ENCODE measurements at regions not wholly inside any gene's neighbourhood (a gene's known extent, or its start where the extent isn't known, plus 50 kb on each side); places are given as distances from the start of the nearest gene placed in this dataset.

- TF ChIP-seq SIN3A (IDR thresholded peaks at IDR 0.05; ENCODE audit: borderline replicate concordance, insufficient read depth, low read length) (no peak), FOXP2 (optimal IDR thresholded peaks at IDR 0.05; ENCODE audit: borderline replicate concordance, extremely low read depth, extremely low read length, insufficient read depth) (no peak), POLR2AphosphoS5 (IDR thresholded peaks at IDR 0.05; ENCODE audit: low read depth, low read length) (no peak), TAF1 (IDR thresholded peaks at IDR 0.05; ENCODE audit: borderline replicate concordance, insufficient read depth, low read length) (no peak)
- TF ChIP-seq, protein P1, sequence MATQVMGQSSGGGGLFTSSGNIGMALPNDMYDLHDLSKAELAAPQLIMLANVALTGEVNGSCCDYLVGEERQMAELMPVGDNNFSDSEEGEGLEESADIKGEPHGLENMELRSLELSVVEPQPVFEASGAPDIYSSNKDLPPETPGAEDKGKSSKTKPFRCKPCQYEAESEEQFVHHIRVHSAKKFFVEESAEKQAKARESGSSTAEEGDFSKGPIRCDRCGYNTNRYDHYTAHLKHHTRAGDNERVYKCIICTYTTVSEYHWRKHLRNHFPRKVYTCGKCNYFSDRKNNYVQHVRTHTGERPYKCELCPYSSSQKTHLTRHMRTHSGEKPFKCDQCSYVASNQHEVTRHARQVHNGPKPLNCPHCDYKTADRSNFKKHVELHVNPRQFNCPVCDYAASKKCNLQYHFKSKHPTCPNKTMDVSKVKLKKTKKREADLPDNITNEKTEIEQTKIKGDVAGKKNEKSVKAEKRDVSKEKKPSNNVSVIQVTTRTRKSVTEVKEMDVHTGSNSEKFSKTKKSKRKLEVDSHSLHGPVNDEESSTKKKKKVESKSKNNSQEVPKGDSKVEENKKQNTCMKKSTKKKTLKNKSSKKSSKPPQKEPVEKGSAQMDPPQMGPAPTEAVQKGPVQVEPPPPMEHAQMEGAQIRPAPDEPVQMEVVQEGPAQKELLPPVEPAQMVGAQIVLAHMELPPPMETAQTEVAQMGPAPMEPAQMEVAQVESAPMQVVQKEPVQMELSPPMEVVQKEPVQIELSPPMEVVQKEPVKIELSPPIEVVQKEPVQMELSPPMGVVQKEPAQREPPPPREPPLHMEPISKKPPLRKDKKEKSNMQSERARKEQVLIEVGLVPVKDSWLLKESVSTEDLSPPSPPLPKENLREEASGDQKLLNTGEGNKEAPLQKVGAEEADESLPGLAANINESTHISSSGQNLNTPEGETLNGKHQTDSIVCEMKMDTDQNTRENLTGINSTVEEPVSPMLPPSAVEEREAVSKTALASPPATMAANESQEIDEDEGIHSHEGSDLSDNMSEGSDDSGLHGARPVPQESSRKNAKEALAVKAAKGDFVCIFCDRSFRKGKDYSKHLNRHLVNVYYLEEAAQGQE (IDR thresholded peaks at IDR 0.05; ENCODE audit: insufficient read depth in 1 of 2, low read depth in 2 of 2, low read length in 2 of 2): no peak
These were observed 194.9 kb downstream of the BCR start for GRCh38 chr22:23375031-23375827.

DNA sequence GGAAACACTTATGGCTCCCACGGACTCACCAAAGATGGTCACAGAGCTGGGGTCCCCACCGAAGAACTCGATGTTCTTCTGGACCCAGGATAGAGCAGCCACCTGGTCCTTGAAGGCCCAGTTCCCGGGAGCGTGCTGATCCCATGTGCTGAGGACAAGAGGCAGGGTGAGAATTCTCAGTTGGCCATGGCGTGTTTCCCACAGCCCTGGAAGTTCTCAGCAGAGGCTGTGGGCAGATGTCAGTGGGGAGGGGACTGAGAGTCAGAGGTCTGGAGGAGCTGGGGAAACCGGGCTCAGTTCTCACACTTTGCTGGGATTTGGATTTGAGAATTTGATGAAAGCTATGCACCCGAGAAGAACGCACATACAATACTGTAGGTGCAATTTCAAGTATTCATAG, 193.3 kb downstream of the BCR start:
- no peak for TF ChIP-seq FOXP2 (optimal IDR thresholded peaks at IDR 0.05; ENCODE audit: borderline replicate concordance, extremely low read depth, extremely low read length, insufficient read depth)
- no peak for TF ChIP-seq TAF1 (IDR thresholded peaks at IDR 0.05; ENCODE audit: borderline replicate concordance, insufficient read depth, low read length)
- no peak for TF ChIP-seq POLR2AphosphoS5 (IDR thresholded peaks at IDR 0.05; ENCODE audit: low read depth, low read length)
- no peak for TF ChIP-seq SIN3A (IDR thresholded peaks at IDR 0.05; ENCODE audit: borderline replicate concordance, insufficient read depth, low read length)
- TF ChIP-seq, protein P1 (IDR thresholded peaks at IDR 0.05; ENCODE audit: insufficient read depth in 1 of 2, low read depth in 2 of 2, low read length in 2 of 2): no peak

DNA sequence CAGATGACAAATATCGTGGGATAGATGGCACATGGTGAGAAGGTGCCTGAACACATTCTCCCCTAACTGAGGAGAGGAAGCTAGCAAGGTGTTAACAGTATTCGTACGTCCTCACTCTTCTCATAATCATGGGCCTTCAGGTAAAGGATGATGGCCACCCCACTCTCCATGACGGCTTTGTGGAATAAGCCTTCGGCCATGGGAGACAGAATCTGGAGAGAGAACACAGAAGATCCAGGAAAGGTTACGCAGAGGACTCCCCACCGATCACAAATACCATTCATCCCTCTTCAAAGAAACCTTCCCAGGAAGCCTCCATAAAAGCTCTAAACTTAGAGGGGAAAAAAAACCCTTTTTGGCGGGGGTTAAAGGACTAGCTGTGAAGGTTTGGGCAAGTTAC, 189.9 kb downstream of the BCR start:
- no peak for TF ChIP-seq FOXP2 (optimal IDR thresholded peaks at IDR 0.05; ENCODE audit: borderline replicate concordance, extremely low read depth, extremely low read length, insufficient read depth)
- no peak for TF ChIP-seq SIN3A (IDR thresholded peaks at IDR 0.05; ENCODE audit: borderline replicate concordance, insufficient read depth, low read length)
- no peak for TF ChIP-seq TAF1 (IDR thresholded peaks at IDR 0.05; ENCODE audit: borderline replicate concordance, insufficient read depth, low read length)
- TF ChIP-seq, protein P1 (IDR thresholded peaks at IDR 0.05; ENCODE audit: insufficient read depth in 1 of 2, low read depth in 2 of 2, low read length in 2 of 2): no peak
- TF ChIP-seq POLR2AphosphoS5 (IDR thresholded peaks at IDR 0.05; ENCODE audit: low read depth, low read length): no peak

DNA sequence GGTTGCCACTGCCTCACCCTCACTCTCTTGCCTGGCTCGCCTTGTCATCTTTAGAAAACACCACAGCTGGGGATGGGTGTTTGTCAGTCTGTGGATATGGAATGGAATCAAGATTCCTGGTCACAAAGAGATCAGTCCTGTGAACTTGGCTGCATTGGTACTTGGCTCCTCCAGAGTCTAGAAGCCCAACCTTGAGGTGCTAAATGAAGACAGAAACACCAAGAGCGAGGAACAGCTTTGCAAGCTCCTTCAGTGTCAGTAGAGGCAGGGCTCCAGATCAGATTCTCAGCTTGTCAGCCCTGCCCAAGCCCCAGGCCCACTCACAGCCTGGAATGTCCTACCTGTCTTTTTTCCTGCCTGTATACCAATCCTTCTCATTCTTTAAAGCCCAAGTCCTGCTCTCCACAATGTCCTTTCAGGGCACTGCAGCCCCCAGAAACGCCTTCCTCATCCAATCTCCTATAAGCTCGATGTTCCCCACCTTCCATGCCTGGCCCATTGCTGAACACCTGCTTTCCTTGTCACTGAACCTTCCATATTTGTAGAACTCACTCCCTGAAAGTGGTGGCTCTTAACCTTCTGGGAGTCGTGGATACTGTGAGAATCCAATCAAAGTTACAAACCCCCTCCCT, 188.9 kb downstream of the BCR start:
- TF ChIP-seq TAF1 (IDR thresholded peaks at IDR 0.05; ENCODE audit: borderline replicate concordance, insufficient read depth, low read length) (no peak), SIN3A (IDR thresholded peaks at IDR 0.05; ENCODE audit: borderline replicate concordance, insufficient read depth, low read length) (no peak), POLR2AphosphoS5 (IDR thresholded peaks at IDR 0.05; ENCODE audit: low read depth, low read length) (no peak), FOXP2 (optimal IDR thresholded peaks at IDR 0.05; ENCODE audit: borderline replicate concordance, extremely low read depth, extremely low read length, insufficient read depth) (no peak)
- TF ChIP-seq, protein P1 (IDR thresholded peaks at IDR 0.05; ENCODE audit: insufficient read depth in 1 of 2, low read depth in 2 of 2, low read length in 2 of 2): no peak

Data from PFSK-1 (cell line).